Inferior parietal cortex (tissue), 1 donor: ENCODE measurements at regions not wholly inside any gene's neighbourhood (a gene's known extent, or its start where the extent isn't known, plus 50 kb on each side); places are given as distances from the start of the nearest gene placed in this dataset.
A peak's percentile ranks its signal among the peaks of the same experiment; 100 is the strongest.

Experiments
- DNase-seq: peaks from one replicate; pipeline ENCODE4 v3.0.0-alpha.2; 2016; ENCODE audit errors: extremely low spot score

- peak; percentile 76 for DNase-seq
Measured at GRCh38 chr7:8379264-8379663, 54.1 kb upstream of the NXPH1 start.

- no peak for DNase-seq
Measured at GRCh38 chr7:8380130-8380529, 53.3 kb upstream of the NXPH1 start.

GRCh38 chr7:8382004-8382730, 51.2 kb upstream of the NXPH1 start:
- DNase-seq = no peak
